ENCODE measurements at regions not wholly inside any gene's neighbourhood (a gene's known extent, or its start where the extent isn't known, plus 50 kb on each side); places are given as distances from the start of the nearest gene placed in this dataset.

GRCh38 chr11:98107736-98108135, 913.0 kb upstream of the CNTN5 start:
- no peak overlapping the region for H3K4me3 Mint-ChIP-seq (ENCODE audit: unreplicated experiment)
- Histone ChIP-seq H3K36me3 (ENCODE audit: control insufficient read depth, insufficient read depth, low read length) (no peaks in the 10 kb centered on the region), H3K4me3 (ENCODE audit: low read depth, low read length) (no peak overlapping the region), H3K27me3 (replicated peaks; ENCODE audit: control insufficient read depth, insufficient read depth, low read length) (no peaks in the 10 kb centered on the region), H3K4me1 (no peaks in the 10 kb centered on the region), H3K9me3 (no peaks in the 10 kb centered on the region)
- POLR2A ChIA-PET: no interaction called here
- H3K36me3 Mint-ChIP-seq (ENCODE audit: insufficient read depth, unreplicated experiment): no peaks in the 10 kb centered on the region
- BruUV-seq (replicated peaks): no TSS peak
- no peaks in the 10 kb centered on the region for H3K4me1 Mint-ChIP-seq (ENCODE audit: low read depth, unreplicated experiment)
- no peaks in the 10 kb centered on the region for H3K9me3 Mint-ChIP-seq (ENCODE audit: unreplicated experiment)
- H3K27ac Mint-ChIP-seq (ENCODE audit: unreplicated experiment): no peak overlapping the region
- DNase-seq: no peak
- no peaks in the 10 kb centered on the region for H3K27me3 Mint-ChIP-seq (ENCODE audit: insufficient read depth, unreplicated experiment)
- TF ChIP-seq CTCF (IDR thresholded peaks at IDR 0.05; ENCODE audit: insufficient read depth in 1 of 2, low read depth in 1 of 2, low read length in 1 of 2, severe bottlenecking in 1 of 2, unreplicated experiment in 1 of 2): no peak
- CTCF ChIA-PET: no interaction called here
- intact Hi-C loops (cut with micrococcal nuclease; ENCODE audit: unreplicated experiment): no loop called here

DNA sequence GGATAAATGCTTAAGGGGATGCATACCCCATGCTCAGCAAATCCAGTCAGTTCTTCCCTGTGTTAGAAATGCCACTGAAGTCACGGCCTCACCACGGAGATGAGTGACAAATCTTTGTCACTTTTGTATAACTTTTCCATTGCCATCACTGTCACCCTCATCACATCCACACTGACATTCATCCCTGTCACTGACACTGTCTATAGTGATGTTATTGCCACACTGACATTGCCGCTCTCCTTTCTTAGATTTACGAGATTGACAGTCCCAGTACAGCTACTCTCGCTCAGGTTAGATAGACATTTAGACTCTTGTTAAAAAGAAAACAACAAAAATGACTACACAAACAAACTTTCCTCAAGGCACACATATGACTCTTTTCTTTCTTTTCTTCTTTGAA, 910.7 kb upstream of the CNTN5 start:
- Mint-ChIP-seq H3K4me1 (ENCODE audit: low read depth, unreplicated experiment) (no peaks in the 10 kb centered on the region), H3K9me3 (ENCODE audit: unreplicated experiment) (no peaks in the 10 kb centered on the region), H3K27me3 (ENCODE audit: insufficient read depth, unreplicated experiment) (no peaks in the 10 kb centered on the region), H3K27ac (ENCODE audit: unreplicated experiment) (no peak overlapping the region), H3K4me3 (ENCODE audit: unreplicated experiment) (no peak overlapping the region), H3K36me3 (ENCODE audit: insufficient read depth, unreplicated experiment) (no peaks in the 10 kb centered on the region)
- intact Hi-C loops (cut with micrococcal nuclease; ENCODE audit: unreplicated experiment): no loop called here
- CTCF ChIA-PET: no interaction called here
- Histone ChIP-seq H3K36me3 (ENCODE audit: control insufficient read depth, insufficient read depth, low read length) (no peaks in the 10 kb centered on the region), H3K27me3 (replicated peaks; ENCODE audit: control insufficient read depth, insufficient read depth, low read length) (no peaks in the 10 kb centered on the region), H3K4me3 (ENCODE audit: low read depth, low read length) (no peak overlapping the region), H3K9me3 (no peaks in the 10 kb centered on the region), H3K4me1 (no peaks in the 10 kb centered on the region)
- no TSS peak for BruUV-seq (replicated peaks)
- no peak for DNase-seq
- POLR2A ChIA-PET: no interaction called here
- no peak for TF ChIP-seq CTCF (IDR thresholded peaks at IDR 0.05; ENCODE audit: insufficient read depth in 1 of 2, low read depth in 1 of 2, low read length in 1 of 2, severe bottlenecking in 1 of 2, unreplicated experiment in 1 of 2)

DNA sequence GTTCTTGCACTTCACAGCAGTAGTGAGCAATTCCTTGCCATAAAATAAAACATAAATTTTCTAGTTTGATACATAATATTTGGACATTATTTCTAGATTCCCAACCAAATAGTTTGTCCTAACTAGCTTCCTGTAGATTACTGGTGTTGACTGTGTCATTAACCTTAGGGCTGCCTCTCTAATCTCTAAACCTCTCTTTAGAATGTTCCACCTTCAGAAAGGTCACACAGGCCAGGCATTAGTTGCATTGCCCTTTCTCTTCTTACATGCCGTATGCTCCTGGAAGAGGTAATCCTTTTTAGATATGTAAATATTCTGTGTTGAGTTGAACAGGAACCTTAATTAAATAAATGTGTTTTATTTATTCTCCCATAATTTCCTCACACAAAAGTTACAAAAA, 904.9 kb upstream of the CNTN5 start:
- H3K36me3 Mint-ChIP-seq (ENCODE audit: insufficient read depth, unreplicated experiment): no peaks in the 10 kb centered on the region
- no peaks in the 10 kb centered on the region for H3K27me3 ChIP-seq (replicated peaks; ENCODE audit: control insufficient read depth, insufficient read depth, low read length)
- ChIA-PET POLR2A (no interaction called here), CTCF (no interaction called here)
- intact Hi-C loops (cut with micrococcal nuclease; ENCODE audit: unreplicated experiment): no loop called here
- H3K4me3 ChIP-seq (ENCODE audit: low read depth, low read length): no peak overlapping the region
- no peaks in the 10 kb centered on the region for H3K9me3 ChIP-seq
- no peaks in the 10 kb centered on the region for H3K4me1 Mint-ChIP-seq (ENCODE audit: low read depth, unreplicated experiment)
- no peak overlapping the region for H3K27ac Mint-ChIP-seq (ENCODE audit: unreplicated experiment)
- H3K4me1 ChIP-seq: no peaks in the 10 kb centered on the region
- no peaks in the 10 kb centered on the region for H3K36me3 ChIP-seq (ENCODE audit: control insufficient read depth, insufficient read depth, low read length)
- BruUV-seq (replicated peaks): no TSS peak
- H3K4me3 Mint-ChIP-seq (ENCODE audit: unreplicated experiment): no peak overlapping the region
- no peak for TF ChIP-seq CTCF (IDR thresholded peaks at IDR 0.05; ENCODE audit: insufficient read depth in 1 of 2, low read depth in 1 of 2, low read length in 1 of 2, severe bottlenecking in 1 of 2, unreplicated experiment in 1 of 2)
- no peaks in the 10 kb centered on the region for H3K27me3 Mint-ChIP-seq (ENCODE audit: insufficient read depth, unreplicated experiment)
- DNase-seq: no peak
- H3K9me3 Mint-ChIP-seq (ENCODE audit: unreplicated experiment): no peaks in the 10 kb centered on the region
